ENCODE measurements at regions not wholly inside any gene's neighbourhood (a gene's known extent, or its start where the extent isn't known, plus 50 kb on each side); places are given as distances from the start of the nearest gene placed in this dataset.

DNA sequence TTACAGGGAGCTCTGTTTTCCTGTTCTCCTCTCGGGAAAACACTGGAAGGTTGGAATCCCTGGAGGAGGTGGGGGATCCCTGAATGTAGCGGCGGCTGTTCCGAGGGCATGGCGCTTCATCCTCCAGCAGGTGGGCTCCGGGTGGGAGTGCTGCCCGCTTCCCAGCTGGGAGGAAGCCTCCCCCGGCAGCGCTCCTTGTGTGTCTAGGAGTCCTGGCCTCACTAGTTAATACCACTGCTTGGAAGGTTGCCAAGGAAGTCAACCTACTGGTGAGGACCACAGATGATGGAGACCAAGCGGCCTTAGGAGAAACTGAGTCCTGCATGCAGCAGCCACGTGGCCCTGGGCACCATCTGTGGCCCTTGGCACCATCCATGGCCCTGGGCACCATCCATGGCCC lies 151.9 kb upstream of the PFKP start:
- H3K36me3 Mint-ChIP-seq (ENCODE audit: insufficient read depth in 1 of 3, low read depth in 3 of 3) = peaks cover 0 to 4% (median 0%) of the 10 kb centered on the region in 3 experiments; a peak in 1 of 7 replicates
- H3K9me3 Mint-ChIP-seq = peaks cover 0 to 2% of the 10 kb centered on the region in 2 experiments; a peak in 1 of 5 replicates
- no peak overlapping the region for H3K56ac ChIP-seq (ENCODE audit: insufficient read length, low read depth, low read length)
- no peak overlapping the region for H3K4me3 Mint-ChIP-seq
- no peak overlapping the region for H4K8ac ChIP-seq (replicated peaks; ENCODE audit: insufficient read length, low read depth, low read length)
- H3K23ac ChIP-seq (ENCODE audit: insufficient read length, low read depth, low read length) = no peak overlapping the region
- WGBS (ENCODE audit: extremely low coverage, insufficient read length, low lambda C conversion rate) = no CpG with 5 or more reads among the region's 11 CpGs
- H3K9ac ChIP-seq (ENCODE audit: extremely low read depth, insufficient read length, low read length) = no peak overlapping the region
- H3K4me1 Mint-ChIP-seq = peaks cover 27 to 29% of the 10 kb centered on the region in 2 experiments
- H2AK5ac ChIP-seq (ENCODE audit: insufficient read length, low read length) = no peak overlapping the region
- H3K4me1 ChIP-seq (ENCODE audit: insufficient read depth, low read length) = no peaks in the 10 kb centered on the region
- no peak overlapping the region for H2AFZ ChIP-seq (ENCODE audit: low read length)
- no peaks in the 10 kb centered on the region for H4K20me1 ChIP-seq (ENCODE audit: control insufficient read depth, insufficient read depth, insufficient read length)
- H2BK15ac ChIP-seq (ENCODE audit: low read depth, low read length) = no peak overlapping the region
- no peak overlapping the region for H4K91ac ChIP-seq (ENCODE audit: insufficient read length, low read depth, low read length)
- no peak overlapping the region for H2BK12ac ChIP-seq (ENCODE audit: insufficient read length, low read depth, low read length)
- no peaks in the 10 kb centered on the region for H3K79me1 ChIP-seq (ENCODE audit: insufficient read depth, low read depth, low read length, poor library complexity, severe bottlenecking)
- no peak overlapping the region for H2BK120ac ChIP-seq (ENCODE audit: low read depth, low read length, poor library complexity, severe bottlenecking)
- no peak overlapping the region for H3T11ph ChIP-seq (ENCODE audit: low read length)
- no peak overlapping the region for H3K14ac ChIP-seq (ENCODE audit: insufficient read depth, low read length)
- H3K23me2 ChIP-seq (ENCODE audit: insufficient read length, low read depth, low read length, poor library complexity, severe bottlenecking) = no peaks in the 10 kb centered on the region
- no peaks in the 10 kb centered on the region for H3K79me2 ChIP-seq (ENCODE audit: insufficient read depth, low read length)
- no peak overlapping the region for H4K5ac ChIP-seq (ENCODE audit: insufficient read length, low read depth, low read length)
- no peak overlapping the region for H3K18ac ChIP-seq (ENCODE audit: insufficient read length, low read depth, low read length)
- no peak overlapping the region for H3K4ac ChIP-seq (ENCODE audit: low read depth, low read length)
- H3K4me2 ChIP-seq (ENCODE audit: insufficient read depth, insufficient read length, low read length) = no peak overlapping the region
- H3K27ac ChIP-seq (ENCODE audit: insufficient read length, low read depth, low read length) = no peak overlapping the region
- H3K27ac Mint-ChIP-seq = peak overlapping the region in 1 of 3 experiments; percentile 67; a peak in 2 of 7 replicates
- H3K27me3 Mint-ChIP-seq (ENCODE audit: low read depth) = no peaks in the 10 kb centered on the region; the same call in none of the 2 replicates
- no peak overlapping the region for H2BK20ac ChIP-seq (ENCODE audit: low read depth, low read length, poor library complexity, severe bottlenecking)
- TF ChIP-seq, protein P1, sequence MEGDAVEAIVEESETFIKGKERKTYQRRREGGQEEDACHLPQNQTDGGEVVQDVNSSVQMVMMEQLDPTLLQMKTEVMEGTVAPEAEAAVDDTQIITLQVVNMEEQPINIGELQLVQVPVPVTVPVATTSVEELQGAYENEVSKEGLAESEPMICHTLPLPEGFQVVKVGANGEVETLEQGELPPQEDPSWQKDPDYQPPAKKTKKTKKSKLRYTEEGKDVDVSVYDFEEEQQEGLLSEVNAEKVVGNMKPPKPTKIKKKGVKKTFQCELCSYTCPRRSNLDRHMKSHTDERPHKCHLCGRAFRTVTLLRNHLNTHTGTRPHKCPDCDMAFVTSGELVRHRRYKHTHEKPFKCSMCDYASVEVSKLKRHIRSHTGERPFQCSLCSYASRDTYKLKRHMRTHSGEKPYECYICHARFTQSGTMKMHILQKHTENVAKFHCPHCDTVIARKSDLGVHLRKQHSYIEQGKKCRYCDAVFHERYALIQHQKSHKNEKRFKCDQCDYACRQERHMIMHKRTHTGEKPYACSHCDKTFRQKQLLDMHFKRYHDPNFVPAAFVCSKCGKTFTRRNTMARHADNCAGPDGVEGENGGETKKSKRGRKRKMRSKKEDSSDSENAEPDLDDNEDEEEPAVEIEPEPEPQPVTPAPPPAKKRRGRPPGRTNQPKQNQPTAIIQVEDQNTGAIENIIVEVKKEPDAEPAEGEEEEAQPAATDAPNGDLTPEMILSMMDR (conservative IDR thresholded peaks at IDR 0.05) = no peak
- H2BK5ac ChIP-seq (ENCODE audit: insufficient read length, low read length) = no peak overlapping the region
- H3K9me3 ChIP-seq (ENCODE audit: control insufficient read depth, low read depth, low read length) = no peaks in the 10 kb centered on the region
- H3K27me3 ChIP-seq (ENCODE audit: insufficient read depth, low read length) = no peaks in the 10 kb centered on the region
- no peak for DNase-seq
